ENCODE measurements at regions not wholly inside any gene's neighbourhood (a gene's known extent, or its start where the extent isn't known, plus 50 kb on each side); places are given as distances from the start of the nearest gene placed in this dataset.

DNA sequence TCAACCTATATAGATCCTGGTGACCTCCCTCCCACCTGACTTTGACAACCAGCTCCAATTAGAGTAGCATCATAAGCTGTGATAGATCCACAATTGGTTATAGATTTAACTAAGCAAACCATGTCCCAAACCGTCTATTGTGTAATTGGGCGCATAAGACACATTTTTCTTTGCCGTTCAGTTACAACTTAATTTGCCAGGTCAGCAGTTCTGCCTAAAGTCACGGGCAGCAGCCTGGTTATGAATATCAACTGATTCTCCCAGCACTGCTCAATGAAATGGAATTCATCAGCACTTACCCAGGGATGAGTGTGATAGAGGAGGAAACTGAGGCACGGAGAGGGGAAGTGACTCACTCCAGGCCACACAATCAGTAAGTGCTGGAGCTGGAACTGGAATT is 73.4 kb downstream of the KLHDC7A start:
- Histone ChIP-seq H3K4me1 (replicated peaks in 1 of 2; ENCODE audit: control insufficient read depth in 2 of 2, insufficient read depth in 2 of 2, low read length in 2 of 2) (no peaks in the 10 kb centered on the region), H2AFZ (ENCODE audit: low read depth, low read length) (no peak overlapping the region), H3K4me2 (ENCODE audit: insufficient read depth, low read length) (no peak overlapping the region), H4K20me1 (replicated peaks; ENCODE audit: control insufficient read depth, insufficient read depth, low read length) (peaks cover 15% of the 10 kb centered on the region; the same call in 1 of the 2 replicates), H3K27me3 (ENCODE audit: control insufficient read depth in 2 of 2, insufficient read depth in 2 of 2, low read length in 2 of 2) (peaks cover 14 to 64% of the 10 kb centered on the region in 2 experiments; a peak in 4 of 5 replicates), H3K36me3 (ENCODE audit: control insufficient read depth, insufficient read depth, low read length) (no peaks in the 10 kb centered on the region), H3K9ac (ENCODE audit: insufficient read depth in 1 of 2, low read depth in 2 of 2, low read length in 2 of 2) (no peak overlapping the region), H3K79me2 (ENCODE audit: control insufficient read depth, insufficient read depth, low read length) (no peaks in the 10 kb centered on the region), H3K4me3 (no peak overlapping the region), H3K27ac (ENCODE audit: extremely low read depth, low read depth, low read length) (no peak overlapping the region), H3K9me1 (ENCODE audit: control insufficient read depth, insufficient read depth, low read length) (no peaks in the 10 kb centered on the region), H3K9me3 (replicated peaks; ENCODE audit: control insufficient read depth, insufficient read depth, low read depth, low read length) (no peaks in the 10 kb centered on the region)
- TF ChIP-seq ZNF445 (CRISPR knock-in tag; IDR thresholded peaks at IDR 0.05; ENCODE audit: low read depth) = no peak
- no peak for TF ChIP-seq L3MBTL2 (IDR thresholded peaks at IDR 0.05)
- no peak for TF ChIP-seq STAG1 (CRISPR knock-in tag; IDR thresholded peaks at IDR 0.05; ENCODE audit: borderline replicate concordance)
- TF ChIP-seq ZNF79 (CRISPR knock-in tag; IDR thresholded peaks at IDR 0.05; ENCODE audit: low read depth) = no peak
- TF ChIP-seq MAFG (tag; conservative IDR thresholded peaks at IDR 0.05) = peak; percentile 94
- peak; percentile 91 for TF ChIP-seq C11orf30 (IDR thresholded peaks at IDR 0.05; ENCODE audit: low read depth)
- TF ChIP-seq MAFK (IDR thresholded peaks at IDR 0.05; ENCODE audit: low read length) = peak; percentile 97
- TF ChIP-seq TBP (optimal IDR thresholded peaks at IDR 0.05; ENCODE audit: low read depth, low read length) = no peak
- no peak for TF ChIP-seq ZZZ3 (IDR thresholded peaks at IDR 0.05)
- no peak for TF ChIP-seq SPI1 (IDR thresholded peaks at IDR 0.05; ENCODE audit: borderline replicate concordance, low read depth, low read length)
- no peak for TF ChIP-seq ZKSCAN3 (CRISPR knock-in tag; IDR thresholded peaks at IDR 0.05)
- TF ChIP-seq ZFX (CRISPR knock-in tag; IDR thresholded peaks at IDR 0.05) = no peak
- peak; percentile 96 for TF ChIP-seq ZNF316 (IDR thresholded peaks at IDR 0.05)
- TF ChIP-seq NR1H2 (CRISPR knock-in tag; IDR thresholded peaks at IDR 0.05) = no peak
- TF ChIP-seq MAFF (IDR thresholded peaks at IDR 0.05; ENCODE audit: low read length) = peak; percentile 97
- no peak for TF ChIP-seq ZKSCAN8 (CRISPR knock-in tag; IDR thresholded peaks at IDR 0.05)
- DNase-seq (ENCODE audit: extremely low read depth in 1 of 4, low spot score in 3 of 4) (no peak), FAIRE-seq (peak; percentile 37), ATAC-seq (no peak)
- intact Hi-C loops (cut with micrococcal nuclease) = no loop called here
- CTCF ChIA-PET (ENCODE audit: low intra/inter-chr PET ratio) = no interaction called here
- POLR2A ChIA-PET = interaction anchor here (0.6 to 1.0 kb wide), 3 partner anchors 9 to 139 kb away, joined by 3 to 5 read pairs (median 3); no protein-coding TSS in a partner anchor
- in situ Hi-C loops (cut with MboI) = no loop called here
- no TSS peak for BruUV-seq (replicated peaks)
- 1% methylated on average over 5 of the region's 5 CpGs for WGBS (ENCODE audit: insufficient coverage, low coverage, missing lambda C conversion rate)
